SK-N-SH (cell line): ENCODE measurements at regions not wholly inside any gene's neighbourhood (a gene's known extent, or its start where the extent isn't known, plus 50 kb on each side); places are given as distances from the start of the nearest gene placed in this dataset.

Experiments
- CTCF ChIA-PET: fragments of 300-600, 350-600 bp; formaldehyde crosslinking; extraction: SDS; loops from one replicate; lab custom pipeline; 2021; lab: Yijun Ruan, JAX
- POLR2A ChIA-PET: fragments of 350-600 bp; sonication (Branson Sonifier 250); formaldehyde crosslinking; extraction: SDS; loops from one replicate; lab custom pipeline; 2020; ENCODE audit warnings: antibody characterized with exemption, inconsistent platforms; lab: Yijun Ruan, JAX
- DNase-seq: peaks from one replicate; pipeline ENCODE4 v3.0.0; 2012
- H2AFZ ChIP-seq: fragments of 200-600 bp; sonication (generic); 2 replicates; pipeline ENCODE4 v1.8.1; 2016; ENCODE audit warnings: antibody characterized with exemption, mild to moderate bottlenecking, low read depth
- H3F3A ChIP-seq: fragments of 200-600 bp; sonication (generic); replicated peaks from 2 replicates; pipeline ENCODE3; 2016; ENCODE audit warnings: antibody characterized with exemption, mild to moderate bottlenecking; ENCODE audit not compliant: insufficient read depth
- H3K27ac ChIP-seq, 2 experiments: fragments of 200-500 bp in 1 of 2; fragments of 200-600 bp in 1 of 2; sonication (Bioruptor generic) in 1 of 2; sonication (generic), shearing (Covaris generic) in 1 of 2; 2 replicates each; pipeline versions ENCODE4 v1.5.1 to v1.6.1; 2014 to 2016; ENCODE audit warnings: low read depth in 2 of 2, inconsistent platforms in 1 of 2, low read length in 1 of 2, mild to moderate bottlenecking in 1 of 2, mixed read lengths in 1 of 2
- H3K27me3 ChIP-seq: fragments of 200-600 bp; sonication (generic), shearing (Covaris generic); 2 replicates; pipeline ENCODE4 v1.6.1; 2016; ENCODE audit warnings: mixed run types; ENCODE audit not compliant: insufficient read depth
- H3K36me3 ChIP-seq, 2 experiments: fragments of 200-500 bp in 1 of 2; fragments of 200-600 bp in 1 of 2; sonication (Bioruptor generic) in 1 of 2; sonication (generic) in 1 of 2; replicated peaks in 1 of 2; 2 replicates each; pipeline versions ENCODE3 to v1.5.1; 2014 to 2016; ENCODE audit warnings: low read length in 1 of 2, mild to moderate bottlenecking in 1 of 2; ENCODE audit not compliant: insufficient read depth in 2 of 2, control insufficient read depth in 1 of 2
- H3K4me1 ChIP-seq, 2 experiments: fragments of 200-500 bp in 1 of 2; fragments of 200-600 bp in 1 of 2; sonication (Bioruptor generic) in 1 of 2; sonication (generic), shearing (Covaris generic) in 1 of 2; 2 replicates each; pipeline versions ENCODE4 v1.5.1 to v1.6.1; 2014 to 2016; ENCODE audit warnings: low read depth in 1 of 2, low read length in 1 of 2, mixed run types in 1 of 2; ENCODE audit not compliant: insufficient read depth in 2 of 2, control insufficient read depth in 1 of 2
- H3K4me2 ChIP-seq: fragments of 200-600 bp; sonication (generic), shearing (Covaris generic); 2 replicates; pipeline ENCODE4 v1.6.1; 2017; ENCODE audit warnings: mixed run types
- H3K4me3 ChIP-seq, 2 experiments: fragments of 200-500 bp in 1 of 2; fragments of 200-600 bp in 1 of 2; sonication (Bioruptor generic) in 1 of 2; sonication (generic), shearing (Covaris generic) in 1 of 2; 2 replicates each; pipeline versions ENCODE4 v1.5.1 to v1.8.1; 2014 to 2016; ENCODE audit warnings: low read depth in 2 of 2, inconsistent platforms in 1 of 2, low read length in 1 of 2, mild to moderate bottlenecking in 1 of 2, mixed read lengths in 1 of 2, moderate library complexity in 1 of 2
- H3K79me2 ChIP-seq: fragments of 200-600 bp; sonication (generic); 2 replicates; pipeline ENCODE4 v1.8.1; 2017; ENCODE audit warnings: mild to moderate bottlenecking; ENCODE audit not compliant: insufficient read depth
- H3K9ac ChIP-seq: fragments of 200-600 bp; sonication (generic); 2 replicates; pipeline ENCODE4 v1.6.1; 2017; ENCODE audit warnings: mixed run types
- H3K9me2 ChIP-seq: fragments of 200-600 bp; sonication (generic); 2 replicates; pipeline ENCODE4 v1.6.1; 2017; ENCODE audit warnings: mixed run types
- H3K9me3 ChIP-seq: fragments of 200-600 bp; sonication (generic); 2 replicates; pipeline ENCODE4 v1.6.1; 2017; ENCODE audit warnings: mixed run types, mild to moderate bottlenecking, moderate library complexity
- H4K20me1 ChIP-seq: fragments of 200-600 bp; sonication (generic); 2 replicates; pipeline ENCODE4 v1.6.1; 2017; ENCODE audit warnings: mild to moderate bottlenecking, mixed run types; ENCODE audit not compliant: insufficient read depth
- EZH2phosphoT487 ChIP-seq: fragments of 200-600 bp; sonication (generic); IDR thresholded peaks from 2 replicates; pipeline ENCODE4 v1.6.1; 2017; ENCODE audit warnings: low read depth, mixed run types, mild to moderate bottlenecking, antibody characterized with exemption, moderate library complexity, borderline replicate concordance
- FOSL2 ChIP-seq: IDR thresholded peaks from 2 replicates; pipeline ENCODE4 v1.4.0; 2012; ENCODE audit warnings: low read depth, mild to moderate bottlenecking, moderate library complexity, borderline replicate concordance
- FOXM1 ChIP-seq: IDR thresholded peaks from 2 replicates; pipeline ENCODE4 v1.4.0; 2012; ENCODE audit warnings: low read depth, mild to moderate bottlenecking
- GATA2 ChIP-seq: sonication (generic); formaldehyde crosslinking; IDR thresholded peaks from 2 replicates; pipeline ENCODE4 v1.5.0; 2020; ENCODE audit warnings: mild to moderate bottlenecking, missing genetic modification reagents
- IRF3 ChIP-seq: fragments of 150-350 bp; IDR thresholded peaks from 2 replicates; pipeline ENCODE4 v1.6.1; 2016; ENCODE audit warnings: mild to moderate bottlenecking, low read depth, low read length
- JUND ChIP-seq: IDR thresholded peaks from 2 replicates; pipeline ENCODE4 v1.4.0; 2012
- MXI1 ChIP-seq: IDR thresholded peaks from 2 replicates; pipeline ENCODE4 v1.6.1; 2012; ENCODE audit warnings: mild to moderate bottlenecking, low read depth, low read length, improper control_type of control experiment
- NFIC ChIP-seq: IDR thresholded peaks from 2 replicates; pipeline ENCODE4 v1.4.0; 2012; ENCODE audit warnings: borderline replicate concordance
- NRF1 ChIP-seq: IDR thresholded peaks from 2 replicates; pipeline ENCODE4 v1.6.1; 2012; ENCODE audit warnings: low read depth, mild to moderate bottlenecking, low read length
- POLR2AphosphoS5 ChIP-seq: IDR thresholded peaks from 2 replicates; pipeline ENCODE4 v1.6.1; 2012; ENCODE audit warnings: low read depth, low read length
- RAD21 ChIP-seq: IDR thresholded peaks from 2 replicates; pipeline ENCODE4 v1.6.1; 2012; ENCODE audit warnings: mild to moderate bottlenecking, low read length
- RCOR1 ChIP-seq: fragments of 150-350 bp; IDR thresholded peaks from 2 replicates; pipeline ENCODE4 v1.6.1; 2017; ENCODE audit warnings: antibody characterized with exemption, low read length
- REST ChIP-seq: IDR thresholded peaks from 2 replicates; pipeline ENCODE4 v1.6.1; 2012; ENCODE audit warnings: mild to moderate bottlenecking, low read depth, low read length, moderate library complexity
- RFX5 ChIP-seq: IDR thresholded peaks from 2 replicates; pipeline ENCODE4 v1.6.1; 2012; ENCODE audit warnings: mild to moderate bottlenecking, improper control_type of control experiment, low read length
- SMC3 ChIP-seq: IDR thresholded peaks from 2 replicates; pipeline ENCODE4 v1.6.1; 2012; ENCODE audit warnings: low read depth, low read length, improper control_type of control experiment
- TCF12 ChIP-seq: IDR thresholded peaks from 2 replicates; pipeline ENCODE4 v1.4.0; 2012
- USF1 ChIP-seq: IDR thresholded peaks from 2 replicates; pipeline ENCODE4 v1.4.0; 2012; ENCODE audit warnings: low read depth, borderline replicate concordance
- WGBS: methylation state at CpG from one replicate; pipeline ENCODE4 v1.1.6; 2017; ENCODE audit warnings: low lambda C conversion rate; 5-methylcytosine and 5-hydroxymethylcytosine counted together

- H3K9me2 ChIP-seq = no peaks in the 10 kb centered on the region
- H3K4me3 ChIP-seq = no peak overlapping the region
- H3K27me3 ChIP-seq = no peaks in the 10 kb centered on the region
- peaks cover 0 to 18% of the 10 kb centered on the region in 2 experiments; a peak in 2 of 4 replicates for H3K4me1 ChIP-seq
- no peaks in the 10 kb centered on the region for H4K20me1 ChIP-seq
- CTCF ChIA-PET = interaction anchor here (0.7 to 3.5 kb wide), 21 partner anchors 10 to 387 kb away, joined by 3 to 28 read pairs (median 4); no protein-coding TSS in a partner anchor
- no peak overlapping the region for H3K4me2 ChIP-seq
- H3K27ac ChIP-seq = peak overlapping the region in 1 of 2 experiments; percentile 58; a peak in 1 of 4 replicates
- DNase-seq = peak; percentile 48
- no peak for TF ChIP-seq FOXM1
- no peak for TF ChIP-seq JUND
- 0 out of 2 replicates have a peak, but pooled peaks have one; percentile 43 for TF ChIP-seq MXI1
- peak; percentile 44; the same call in 1 of the 2 replicates for TF ChIP-seq RAD21
- TF ChIP-seq POLR2AphosphoS5 = no peak
- TF ChIP-seq GATA2 (CRISPR knock-in tag) = no peak
- no peak for TF ChIP-seq SMC3
- no peak for TF ChIP-seq USF1
- TF ChIP-seq, all 33 proteins: peak for 2
- POLR2A ChIA-PET = no interaction called here
- Histone ChIP-seq H3K9ac (no peak overlapping the region), H3K79me2 (no peaks in the 10 kb centered on the region), H3K9me3 (no peaks in the 10 kb centered on the region), H3K36me3 (no peaks in the 10 kb centered on the region), H2AFZ (no peak overlapping the region), H3F3A (no peaks in the 10 kb centered on the region)
- 9% methylated on average over 14 of the region's 14 CpGs for WGBS
Measured at GRCh38 chr10:123429706-123430221, 236.4 kb upstream of the GPR26 start.

GRCh38 chr10:123433539-123433938 lies 232.6 kb upstream of the GPR26 start:
- no peak for DNase-seq
- H3K4me2 ChIP-seq = no peak overlapping the region
- ChIA-PET POLR2A (no interaction called here), CTCF (no interaction called here)
- WGBS = 24% methylated on average over 6 of the region's 6 CpGs
- H3K36me3 ChIP-seq = no peaks in the 10 kb centered on the region
- no peaks in the 10 kb centered on the region for H3K27me3 ChIP-seq
- H3K9me2 ChIP-seq = no peaks in the 10 kb centered on the region
- no peaks in the 10 kb centered on the region for H3F3A ChIP-seq
- H3K4me3 ChIP-seq = no peak overlapping the region
- H3K79me2 ChIP-seq = no peaks in the 10 kb centered on the region
- TF ChIP-seq NRF1 (no peak), SMC3 (no peak), EZH2phosphoT487 (no peak), IRF3 (no peak), NFIC (no peak), TCF12 (no peak), FOSL2 (no peak), RFX5 (no peak), RCOR1 (no peak), REST (no peak)
- H3K9me3 ChIP-seq = no peaks in the 10 kb centered on the region
- no peak overlapping the region for H3K27ac ChIP-seq
- H3K4me1 ChIP-seq = peaks cover 0 to 18% of the 10 kb centered on the region in 2 experiments; a peak in 2 of 4 replicates
- H4K20me1 ChIP-seq = no peaks in the 10 kb centered on the region
- H3K9ac ChIP-seq = no peak overlapping the region
- no peak overlapping the region for H2AFZ ChIP-seq
